ENCODE measurements at regions not wholly inside any gene's neighbourhood (a gene's known extent, or its start where the extent isn't known, plus 50 kb on each side); places are given as distances from the start of the nearest gene placed in this dataset.

GRCh38 chr20:57988828-57989227 lies 239.6 kb downstream of the ANKRD60 start:
- Mint-ChIP-seq H3K27me3 (peaks cover 15% of the 10 kb centered on the region), H3K4me3 (no peak overlapping the region), H3K4me1 (no peaks in the 10 kb centered on the region), H3K9me3 (no peaks in the 10 kb centered on the region), H3K36me3 (no peaks in the 10 kb centered on the region), H3K27ac (no peak overlapping the region)
- DNase-seq (no peak), ATAC-seq (ENCODE audit: low read depth in 2 of 2) (no peak)
- Histone ChIP-seq H3K27ac (ENCODE audit: insufficient read depth, low read length, poor library complexity, severe bottlenecking) (no peak overlapping the region), H3K9me3 (ENCODE audit: control insufficient read depth in 2 of 2, low read length in 2 of 2) (no peaks in the 10 kb centered on the region), H3K4me1 (ENCODE audit: control insufficient read depth, insufficient read depth, low read length, poor library complexity, severe bottlenecking) (no peaks in the 10 kb centered on the region), H3K36me3 (ENCODE audit: control insufficient read depth, insufficient read depth, low read length) (no peaks in the 10 kb centered on the region), H3K4me3 (ENCODE audit: low read depth, low read length) (no peak overlapping the region), H3K27me3 (ENCODE audit: control insufficient read depth, insufficient read depth, low read length) (no peaks in the 10 kb centered on the region)

GRCh38 chr20:57988422-57988821 lies 240.0 kb downstream of the ANKRD60 start:
- no peak overlapping the region for H3K27ac ChIP-seq (ENCODE audit: insufficient read depth, low read length, poor library complexity, severe bottlenecking)
- H3K9me3 Mint-ChIP-seq: no peaks in the 10 kb centered on the region
- H3K4me1 Mint-ChIP-seq: no peaks in the 10 kb centered on the region
- no peaks in the 10 kb centered on the region for H3K36me3 ChIP-seq (ENCODE audit: control insufficient read depth, insufficient read depth, low read length)
- H3K27me3 Mint-ChIP-seq: peaks cover 15% of the 10 kb centered on the region
- DNase-seq (no peak), ATAC-seq (ENCODE audit: low read depth in 2 of 2) (no peak)
- no peak overlapping the region for H3K4me3 Mint-ChIP-seq
- no peaks in the 10 kb centered on the region for H3K27me3 ChIP-seq (ENCODE audit: control insufficient read depth, insufficient read depth, low read length)
- no peak overlapping the region for H3K4me3 ChIP-seq (ENCODE audit: low read depth, low read length)
- no peaks in the 10 kb centered on the region for H3K9me3 ChIP-seq (ENCODE audit: control insufficient read depth in 2 of 2, low read length in 2 of 2)
- H3K36me3 Mint-ChIP-seq: no peaks in the 10 kb centered on the region
- no peak overlapping the region for H3K27ac Mint-ChIP-seq
- H3K4me1 ChIP-seq (ENCODE audit: control insufficient read depth, insufficient read depth, low read length, poor library complexity, severe bottlenecking): no peaks in the 10 kb centered on the region

- no peaks in the 10 kb centered on the region for H3K36me3 Mint-ChIP-seq
- no peak for ATAC-seq (ENCODE audit: low read depth in 2 of 2)
- peaks cover 13% of the 10 kb centered on the region for H3K27me3 Mint-ChIP-seq
- Histone ChIP-seq H3K27me3 (ENCODE audit: control insufficient read depth, insufficient read depth, low read length) (no peaks in the 10 kb centered on the region), H3K4me1 (ENCODE audit: control insufficient read depth, insufficient read depth, low read length, poor library complexity, severe bottlenecking) (no peaks in the 10 kb centered on the region), H3K27ac (ENCODE audit: insufficient read depth, low read length, poor library complexity, severe bottlenecking) (no peak overlapping the region), H3K4me3 (ENCODE audit: low read depth, low read length) (no peak overlapping the region), H3K36me3 (ENCODE audit: control insufficient read depth, insufficient read depth, low read length) (no peaks in the 10 kb centered on the region), H3K9me3 (ENCODE audit: control insufficient read depth in 2 of 2, low read length in 2 of 2) (no peaks in the 10 kb centered on the region)
- H3K9me3 Mint-ChIP-seq: no peaks in the 10 kb centered on the region
- no peak overlapping the region for H3K27ac Mint-ChIP-seq
- H3K4me1 Mint-ChIP-seq: no peaks in the 10 kb centered on the region
- H3K4me3 Mint-ChIP-seq: no peak overlapping the region
- DNase-seq: no peak
These were observed 240.8 kb downstream of the ANKRD60 start for GRCh38 chr20:57987659-57988058.

DNA sequence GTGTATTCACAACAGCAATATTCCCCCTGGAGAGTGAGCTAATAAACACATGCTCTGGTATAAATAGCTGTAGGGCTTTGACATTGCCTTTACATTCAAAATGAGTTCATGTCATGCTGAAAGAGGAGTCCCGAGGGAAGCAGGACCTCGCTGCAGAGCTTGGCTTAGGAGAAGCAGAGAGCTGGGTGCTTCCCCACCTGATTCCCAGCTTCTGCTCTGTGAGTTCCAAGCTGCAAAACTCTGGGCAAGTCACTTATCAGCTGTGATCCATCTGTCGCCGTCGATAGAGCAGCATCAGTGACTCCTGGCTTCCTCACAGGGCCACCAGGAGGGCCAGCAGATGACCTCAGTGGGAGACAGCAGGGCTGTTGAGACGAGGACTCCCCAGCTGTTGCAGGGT lies 241.8 kb downstream of the ANKRD60 start:
- no peak overlapping the region for H3K27ac ChIP-seq (ENCODE audit: insufficient read depth, low read length, poor library complexity, severe bottlenecking)
- H3K36me3 ChIP-seq (ENCODE audit: control insufficient read depth, insufficient read depth, low read length): no peaks in the 10 kb centered on the region
- ATAC-seq (ENCODE audit: low read depth in 2 of 2) (no peak), DNase-seq (no peak)
- H3K4me1 Mint-ChIP-seq: no peaks in the 10 kb centered on the region
- no peaks in the 10 kb centered on the region for H3K4me1 ChIP-seq (ENCODE audit: control insufficient read depth, insufficient read depth, low read length, poor library complexity, severe bottlenecking)
- H3K9me3 Mint-ChIP-seq: no peaks in the 10 kb centered on the region
- H3K36me3 Mint-ChIP-seq: no peaks in the 10 kb centered on the region
- H3K4me3 ChIP-seq (ENCODE audit: low read depth, low read length): no peak overlapping the region
- no peaks in the 10 kb centered on the region for H3K9me3 ChIP-seq (ENCODE audit: control insufficient read depth in 2 of 2, low read length in 2 of 2)
- no peaks in the 10 kb centered on the region for H3K27me3 ChIP-seq (ENCODE audit: control insufficient read depth, insufficient read depth, low read length)
- H3K27me3 Mint-ChIP-seq: peaks cover 3% of the 10 kb centered on the region
- no peak overlapping the region for H3K4me3 Mint-ChIP-seq
- H3K27ac Mint-ChIP-seq: no peak overlapping the region

- no peaks in the 10 kb centered on the region for H3K4me1 Mint-ChIP-seq
- H3K9me3 ChIP-seq (ENCODE audit: control insufficient read depth in 2 of 2, low read length in 2 of 2): no peaks in the 10 kb centered on the region
- no peak for ATAC-seq (ENCODE audit: low read depth in 2 of 2)
These were observed 243.2 kb downstream of the ANKRD60 start for GRCh38 chr20:57985278-57985677.

GRCh38 chr20:57983082-57983481 lies 245.4 kb downstream of the ANKRD60 start:
- no peak overlapping the region for H3K4me3 ChIP-seq (ENCODE audit: low read depth, low read length)
- Mint-ChIP-seq H3K27ac (no peak overlapping the region), H3K4me3 (no peak overlapping the region)

More at GRCh38 chr20:57985278-57985677, 243.2 kb downstream of the ANKRD60 start:
- H3K36me3 ChIP-seq (ENCODE audit: control insufficient read depth, insufficient read depth, low read length): no peaks in the 10 kb centered on the region
- DNase-seq: no peak
- H3K4me1 ChIP-seq (ENCODE audit: control insufficient read depth, insufficient read depth, low read length, poor library complexity, severe bottlenecking): no peaks in the 10 kb centered on the region
- H3K4me3 Mint-ChIP-seq: no peak overlapping the region
- no peaks in the 10 kb centered on the region for H3K36me3 Mint-ChIP-seq
- no peaks in the 10 kb centered on the region for H3K9me3 Mint-ChIP-seq
- no peak overlapping the region for H3K27ac ChIP-seq (ENCODE audit: insufficient read depth, low read length, poor library complexity, severe bottlenecking)
- H3K27ac Mint-ChIP-seq: no peak overlapping the region
- no peaks in the 10 kb centered on the region for H3K27me3 ChIP-seq (ENCODE audit: control insufficient read depth, insufficient read depth, low read length)
- H3K4me3 ChIP-seq (ENCODE audit: low read depth, low read length): no peak overlapping the region
- H3K27me3 Mint-ChIP-seq: no peaks in the 10 kb centered on the region

DNA sequence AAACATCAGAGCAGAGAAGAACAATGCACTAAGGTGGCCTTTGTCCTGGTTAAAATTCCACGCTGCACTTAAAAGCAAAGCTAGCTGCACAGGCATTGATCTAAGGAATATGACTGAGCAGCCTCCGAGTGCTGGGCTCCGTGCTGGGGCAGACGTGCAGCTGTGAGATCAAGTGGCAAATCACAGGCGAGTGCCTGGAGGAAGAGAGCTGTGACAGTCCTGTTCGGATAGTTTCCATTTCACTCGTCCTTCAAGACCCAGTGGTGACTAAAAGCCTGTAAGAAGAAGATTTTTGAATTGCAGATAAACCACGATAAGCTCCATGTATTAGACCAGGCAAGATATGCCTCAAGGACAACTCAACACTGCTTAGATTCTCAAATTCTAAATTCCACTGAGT lies 247.9 kb downstream of the ANKRD60 start:
- no peaks in the 10 kb centered on the region for H3K4me1 ChIP-seq (ENCODE audit: control insufficient read depth, insufficient read depth, low read length, poor library complexity, severe bottlenecking)
- Mint-ChIP-seq H3K36me3 (no peaks in the 10 kb centered on the region), H3K27me3 (no peaks in the 10 kb centered on the region), H3K9me3 (no peaks in the 10 kb centered on the region), H3K4me3 (no peak overlapping the region), H3K4me1 (no peaks in the 10 kb centered on the region), H3K27ac (no peak overlapping the region)
- H3K27me3 ChIP-seq (ENCODE audit: control insufficient read depth, insufficient read depth, low read length): no peaks in the 10 kb centered on the region
- no peak for DNase-seq
- H3K9me3 ChIP-seq (ENCODE audit: control insufficient read depth in 2 of 2, low read length in 2 of 2): no peaks in the 10 kb centered on the region
- ATAC-seq (ENCODE audit: low read depth in 2 of 2): no peak
- H3K27ac ChIP-seq (ENCODE audit: insufficient read depth, low read length, poor library complexity, severe bottlenecking): no peak overlapping the region
- H3K36me3 ChIP-seq (ENCODE audit: control insufficient read depth, insufficient read depth, low read length): no peaks in the 10 kb centered on the region
- no peak overlapping the region for H3K4me3 ChIP-seq (ENCODE audit: low read depth, low read length)

More at GRCh38 chr20:57983082-57983481, 245.4 kb downstream of the ANKRD60 start:
- H3K27me3 Mint-ChIP-seq: no peaks in the 10 kb centered on the region
- no peaks in the 10 kb centered on the region for H3K9me3 Mint-ChIP-seq
- ATAC-seq (ENCODE audit: low read depth in 2 of 2) (no peak), DNase-seq (no peak)
- no peaks in the 10 kb centered on the region for H3K27me3 ChIP-seq (ENCODE audit: control insufficient read depth, insufficient read depth, low read length)
- no peaks in the 10 kb centered on the region for H3K9me3 ChIP-seq (ENCODE audit: control insufficient read depth in 2 of 2, low read length in 2 of 2)
- no peaks in the 10 kb centered on the region for H3K4me1 ChIP-seq (ENCODE audit: control insufficient read depth, insufficient read depth, low read length, poor library complexity, severe bottlenecking)
- H3K36me3 ChIP-seq (ENCODE audit: control insufficient read depth, insufficient read depth, low read length): no peaks in the 10 kb centered on the region
- no peak overlapping the region for H3K27ac ChIP-seq (ENCODE audit: insufficient read depth, low read length, poor library complexity, severe bottlenecking)
- H3K36me3 Mint-ChIP-seq: no peaks in the 10 kb centered on the region
- H3K4me1 Mint-ChIP-seq: no peaks in the 10 kb centered on the region

- no peak overlapping the region for H3K4me3 ChIP-seq (ENCODE audit: low read depth, low read length)
- no peak overlapping the region for H3K4me3 Mint-ChIP-seq
- H3K36me3 Mint-ChIP-seq: no peaks in the 10 kb centered on the region
- H3K27me3 Mint-ChIP-seq: no peaks in the 10 kb centered on the region
- ATAC-seq (ENCODE audit: low read depth in 2 of 2) (no peak), DNase-seq (no peak)
- no peaks in the 10 kb centered on the region for H3K4me1 Mint-ChIP-seq
- H3K4me1 ChIP-seq (ENCODE audit: control insufficient read depth, insufficient read depth, low read length, poor library complexity, severe bottlenecking): no peaks in the 10 kb centered on the region
- H3K27ac Mint-ChIP-seq: no peak overlapping the region
- no peaks in the 10 kb centered on the region for H3K36me3 ChIP-seq (ENCODE audit: control insufficient read depth, insufficient read depth, low read length)
- no peaks in the 10 kb centered on the region for H3K9me3 ChIP-seq (ENCODE audit: control insufficient read depth in 2 of 2, low read length in 2 of 2)
- H3K9me3 Mint-ChIP-seq: peaks cover 0 to 5% (median 2%) of the 10 kb centered on the region in 7 donors
- H3K27ac ChIP-seq (ENCODE audit: insufficient read depth, low read length, poor library complexity, severe bottlenecking): no peak overlapping the region
- H3K27me3 ChIP-seq (ENCODE audit: control insufficient read depth, insufficient read depth, low read length): no peaks in the 10 kb centered on the region
These were observed 250.9 kb downstream of the ANKRD60 start for GRCh38 chr20:57977569-57977968.

All from CD4-positive, CD25-positive, alpha-beta regulatory T cell (primary cell).